Neutrophil (primary cell): ENCODE measurements at regions not wholly inside any gene's neighbourhood (a gene's known extent, or its start where the extent isn't known, plus 50 kb on each side); places are given as distances from the start of the nearest gene placed in this dataset.
"Not testable (repeated sequence)": the region's sequence is repeated elsewhere in the genome, so short reads cannot be mapped to it uniquely, and the experiment has no call there.

ENCODE experiments used
- H3K27ac ChIP-seq: fragments of 200-600 bp; sonication (generic); 2 replicates; pipeline ENCODE4 v1.5.1; 2016; ENCODE audit warnings: mild to moderate bottlenecking, moderate library complexity
- H3K27me3 ChIP-seq: fragments of 200-600 bp; sonication (generic); 2 replicates; pipeline ENCODE4 v1.6.0; 2016; ENCODE audit warnings: mild to moderate bottlenecking
- H3K36me3 ChIP-seq: fragments of 200-600 bp; sonication (generic); 2 replicates; pipeline ENCODE4 v1.5.1; 2017
- H3K4me1 ChIP-seq, 2 experiments: fragments of 200-600 bp in 1 of 2; sonication (generic) in 1 of 2; 1 replicate in 1 of 2; 2 replicates in 1 of 2; pipeline versions ENCODE4 v1.5.1 to v1.6.1; 2013 to 2016; ENCODE audit warnings: low read depth in 1 of 2, low read length in 1 of 2, mild to moderate bottlenecking in 1 of 2, moderate library complexity in 1 of 2; ENCODE audit not compliant: control insufficient read depth in 1 of 2, insufficient read depth in 1 of 2
- H3K4me3 ChIP-seq, 2 experiments: fragments of 200-600 bp in 1 of 2; sonication (generic) in 1 of 2; 1 replicate in 1 of 2; 2 replicates in 1 of 2; pipeline ENCODE4 v1.5.1; 2013 to 2016; ENCODE audit warnings: low read depth in 1 of 2, low read length in 1 of 2, mild to moderate bottlenecking in 1 of 2, moderate library complexity in 1 of 2
- H3K9me3 ChIP-seq: fragments of 200-600 bp; sonication (generic); 2 replicates; pipeline ENCODE4 v1.5.1; 2016
- TF ChIP-seq, protein P1 (sequence below): fragments of 200-600 bp; sonication (generic); IDR thresholded peaks from 2 replicates; pipeline ENCODE4 v1.5.1; 2016; ENCODE audit warnings: antibody characterized with exemption

DNA sequence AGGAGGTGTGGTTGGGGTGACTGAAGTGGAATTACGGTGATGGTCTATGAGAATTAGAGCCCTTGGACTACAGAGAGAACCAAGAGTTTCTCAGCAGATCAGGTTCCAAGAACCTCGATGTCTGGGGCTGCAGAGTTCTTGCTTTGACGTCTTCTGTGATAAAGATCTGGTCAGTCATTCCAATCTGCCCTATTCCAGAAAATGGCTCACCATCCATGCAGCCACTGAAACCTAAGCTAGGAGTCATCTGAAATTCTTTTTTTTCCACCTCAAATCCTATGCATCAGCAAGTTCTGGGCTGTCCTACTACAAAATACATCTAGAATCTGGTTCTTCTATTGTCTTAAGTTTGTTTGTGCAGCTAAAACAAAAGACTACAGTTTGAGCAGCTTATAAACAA, 254.4 kb upstream of the PGRMC2 start:
- Histone ChIP-seq H3K36me3 (no peaks in the 10 kb centered on the region), H3K4me1 (no peaks in the 10 kb centered on the region), H3K27ac (no peak overlapping the region), H3K4me3 (no peak overlapping the region), H3K9me3 (no peaks in the 10 kb centered on the region), H3K27me3 (no peaks in the 10 kb centered on the region)
- TF ChIP-seq, protein P1, sequence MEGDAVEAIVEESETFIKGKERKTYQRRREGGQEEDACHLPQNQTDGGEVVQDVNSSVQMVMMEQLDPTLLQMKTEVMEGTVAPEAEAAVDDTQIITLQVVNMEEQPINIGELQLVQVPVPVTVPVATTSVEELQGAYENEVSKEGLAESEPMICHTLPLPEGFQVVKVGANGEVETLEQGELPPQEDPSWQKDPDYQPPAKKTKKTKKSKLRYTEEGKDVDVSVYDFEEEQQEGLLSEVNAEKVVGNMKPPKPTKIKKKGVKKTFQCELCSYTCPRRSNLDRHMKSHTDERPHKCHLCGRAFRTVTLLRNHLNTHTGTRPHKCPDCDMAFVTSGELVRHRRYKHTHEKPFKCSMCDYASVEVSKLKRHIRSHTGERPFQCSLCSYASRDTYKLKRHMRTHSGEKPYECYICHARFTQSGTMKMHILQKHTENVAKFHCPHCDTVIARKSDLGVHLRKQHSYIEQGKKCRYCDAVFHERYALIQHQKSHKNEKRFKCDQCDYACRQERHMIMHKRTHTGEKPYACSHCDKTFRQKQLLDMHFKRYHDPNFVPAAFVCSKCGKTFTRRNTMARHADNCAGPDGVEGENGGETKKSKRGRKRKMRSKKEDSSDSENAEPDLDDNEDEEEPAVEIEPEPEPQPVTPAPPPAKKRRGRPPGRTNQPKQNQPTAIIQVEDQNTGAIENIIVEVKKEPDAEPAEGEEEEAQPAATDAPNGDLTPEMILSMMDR = no peak

DNA sequence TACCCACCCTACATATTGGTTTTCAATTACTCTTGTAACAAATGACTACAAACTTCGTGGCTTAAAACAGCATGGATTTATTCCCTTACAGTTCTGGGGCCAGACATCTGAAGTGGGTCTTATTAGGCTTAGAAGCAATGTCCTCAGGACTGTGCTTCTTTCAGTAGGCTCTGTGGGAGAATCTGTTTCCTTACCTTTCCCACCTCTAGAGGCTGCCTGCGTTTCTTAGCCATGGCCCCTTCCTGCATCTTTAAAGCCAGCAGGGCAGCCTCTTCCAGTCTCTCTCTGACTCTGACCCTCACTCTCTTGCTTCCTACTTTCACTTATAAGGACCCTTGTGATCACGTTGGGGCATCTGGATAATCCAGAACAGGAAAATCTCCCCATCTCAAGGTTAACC, 252.5 kb upstream of the PGRMC2 start:
- H3K4me3 ChIP-seq = no peak overlapping the region
- H3K36me3 ChIP-seq = no peaks in the 10 kb centered on the region
- no peaks in the 10 kb centered on the region for H3K27me3 ChIP-seq
- no peak overlapping the region for H3K27ac ChIP-seq
- TF ChIP-seq, protein P1 = no peak
- H3K4me1 ChIP-seq = no peaks in the 10 kb centered on the region
- H3K9me3 ChIP-seq = no peaks in the 10 kb centered on the region

DNA sequence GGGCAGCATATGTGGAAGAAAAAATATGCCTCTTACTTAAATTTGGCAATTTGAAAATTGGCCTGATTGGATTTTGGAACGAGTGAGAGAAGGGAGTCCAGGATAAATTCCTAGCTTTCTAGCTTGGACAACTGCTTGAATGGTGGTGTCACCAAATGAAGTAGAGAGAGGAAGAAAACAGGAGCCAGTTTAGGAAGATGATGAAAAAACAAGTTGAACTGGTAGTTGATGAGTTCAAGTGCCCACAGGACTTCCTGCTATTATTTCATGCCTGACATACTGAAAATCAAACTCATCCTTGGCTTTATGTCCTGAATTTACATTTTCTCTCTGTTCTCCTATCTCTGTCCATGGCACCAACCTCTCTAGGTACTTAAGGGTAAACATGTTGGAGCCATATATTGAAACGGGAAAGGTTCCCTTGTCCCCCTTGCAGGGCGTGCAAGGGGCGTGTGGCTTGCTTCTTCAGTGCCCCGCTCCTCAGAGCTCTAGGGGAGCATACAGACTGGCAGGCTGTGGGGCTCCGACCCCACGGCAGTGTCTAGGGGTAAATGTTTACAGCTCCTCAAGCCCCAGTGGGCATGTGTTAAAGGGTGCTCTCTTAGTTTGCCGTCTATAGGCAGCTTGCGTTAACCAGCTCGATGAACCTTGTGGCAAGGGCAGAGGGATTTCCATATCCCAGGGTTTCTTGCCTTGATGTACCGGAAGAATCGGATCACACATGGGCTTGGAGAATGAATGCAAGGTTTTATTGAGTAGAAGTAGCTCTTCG, 250.7 kb upstream of the PGRMC2 start:
- H3K9me3 ChIP-seq = no peaks in the 10 kb centered on the region

DNA sequence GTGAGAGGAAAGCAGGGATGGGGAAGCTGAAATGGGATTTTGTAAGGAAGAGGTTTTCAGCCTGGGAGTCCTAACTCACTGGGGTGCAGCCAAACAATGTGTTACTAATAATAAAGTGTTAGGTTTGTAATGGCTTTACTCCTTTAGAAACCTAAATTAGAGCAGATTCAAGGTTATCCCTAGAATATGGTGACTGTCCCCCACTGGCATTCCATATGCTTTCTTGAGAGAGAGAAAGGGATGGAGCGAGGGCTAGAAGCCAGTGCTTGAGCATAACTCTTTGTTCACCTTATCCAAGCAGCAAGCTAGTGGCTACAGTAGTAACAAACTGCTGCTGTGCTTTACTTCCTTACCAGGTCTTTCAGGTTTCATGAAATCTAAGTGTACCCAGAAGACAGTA, 249.1 kb upstream of the PGRMC2 start:
- H3K36me3 ChIP-seq = no peaks in the 10 kb centered on the region
- TF ChIP-seq, protein P1 = no peak
- H3K4me3 ChIP-seq = no peak overlapping the region
- H3K4me1 ChIP-seq = no peaks in the 10 kb centered on the region
- no peak overlapping the region for H3K27ac ChIP-seq
- no peaks in the 10 kb centered on the region for H3K27me3 ChIP-seq
- H3K9me3 ChIP-seq = no peaks in the 10 kb centered on the region

More for the DNA sequence above, 250.7 kb upstream of the PGRMC2 start:
- TF ChIP-seq, protein P1 = no peak
- Histone ChIP-seq H3K27me3 (no peaks in the 10 kb centered on the region), H3K36me3 (no peaks in the 10 kb centered on the region), H3K4me3 (no peak overlapping the region), H3K4me1 (no peaks in the 10 kb centered on the region), H3K27ac (no peak overlapping the region)

DNA sequence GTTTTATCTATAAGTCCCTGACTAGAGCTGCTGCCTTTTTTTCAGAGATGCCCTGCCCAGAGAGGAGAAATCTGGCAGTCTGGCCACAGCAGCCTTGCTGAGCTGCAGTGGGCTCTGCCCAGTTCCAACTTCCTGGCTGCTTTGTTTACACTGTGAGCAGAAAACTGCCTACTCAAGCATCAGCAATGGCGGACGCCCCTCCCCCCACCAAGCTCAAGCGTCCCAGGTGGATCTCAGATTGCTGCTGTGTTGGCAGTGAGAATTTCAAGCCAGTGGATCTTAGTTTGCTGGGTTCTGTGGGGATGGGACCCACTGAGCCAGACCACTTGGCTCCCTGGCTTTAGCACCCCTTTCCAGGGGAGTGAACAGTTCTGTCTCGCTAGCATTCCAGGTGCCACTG, 247.9 kb upstream of the PGRMC2 start:
- H3K4me1 ChIP-seq, H3K27me3 ChIP-seq, H3K36me3 ChIP-seq, H3K4me3 ChIP-seq, H3K9me3 ChIP-seq, H3K27ac ChIP-seq: not testable (repeated sequence)

DNA sequence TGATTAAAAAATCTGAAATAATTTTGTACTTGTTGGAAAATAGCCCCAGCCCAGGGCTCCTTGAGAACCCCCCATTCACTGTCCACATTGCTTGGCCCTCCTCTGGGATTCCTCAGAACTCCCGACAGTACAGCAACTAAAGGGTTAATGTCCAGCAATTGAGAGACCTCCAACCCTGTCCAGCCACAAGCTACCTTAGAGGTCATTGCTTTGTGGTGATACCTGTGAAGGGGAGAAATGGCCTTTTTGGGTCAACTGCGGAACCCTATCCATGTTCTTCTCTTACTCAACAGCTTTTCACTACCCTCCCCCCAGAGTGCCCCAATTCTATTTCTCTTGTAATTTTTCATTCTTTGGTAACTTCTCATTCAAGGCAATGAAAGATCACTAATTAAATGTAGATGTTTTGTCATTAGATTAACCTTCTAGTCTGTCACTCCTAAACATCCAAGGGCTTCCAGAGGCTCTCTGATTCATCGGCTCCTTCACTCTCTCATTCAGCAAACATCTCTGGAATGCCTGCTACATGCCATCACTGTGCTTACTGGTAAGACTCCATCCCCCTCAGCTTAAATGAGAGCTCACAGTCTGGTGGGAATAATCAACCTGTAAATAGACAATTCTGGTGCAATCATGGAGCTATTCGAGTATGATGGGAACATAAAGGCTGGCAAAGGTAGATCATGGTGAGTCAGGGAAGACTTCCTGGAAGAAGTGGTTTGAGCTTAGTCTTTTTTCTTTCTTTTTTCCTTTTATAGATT, 241.4 kb upstream of the PGRMC2 start:
- H3K4me1 ChIP-seq = no peaks in the 10 kb centered on the region
- no peaks in the 10 kb centered on the region for H3K36me3 ChIP-seq
- TF ChIP-seq, protein P1 = no peak
- no peak overlapping the region for H3K27ac ChIP-seq
- H3K4me3 ChIP-seq = no peak overlapping the region
- no peaks in the 10 kb centered on the region for H3K9me3 ChIP-seq
- H3K27me3 ChIP-seq = no peaks in the 10 kb centered on the region
